HepG2 (cell line): ENCODE measurements at regions not wholly inside any gene's neighbourhood (a gene's known extent, or its start where the extent isn't known, plus 50 kb on each side); places are given as distances from the start of the nearest gene placed in this dataset.

Experiments
- ATAC-seq: fragments of 200-7000 bp; cut with Tn5 transposase; 3 replicates; pipeline ENCODE4 v1.9.1; 2020; ENCODE audit warnings: mild to moderate bottlenecking, moderate library complexity
- BruUV-seq: library from RNA; stranded (reverse); fragments of 400-500 nt; replicated peaks from 2 replicates; lab custom pipeline; 2021; lab: Mats Ljungman, UMichigan
- CTCF ChIA-PET: fragments of 300-600 bp; formaldehyde crosslinking; extraction: SDS; loops from one replicate; lab custom pipeline; 2021; ENCODE audit warnings: low total read pairs, inconsistent platforms, low intra/inter-chr PET ratio; lab: Yijun Ruan, JAX
- POLR2A ChIA-PET: fragments of 350-600 bp; sonication (Branson Sonifier 250); formaldehyde crosslinking; loops from one replicate; lab custom pipeline; 2020; ENCODE audit warnings: antibody characterized with exemption, inconsistent platforms; lab: Yijun Ruan, JAX
- DNase-seq: peaks from one replicate; pipeline ENCODE4 v3.0.0-alpha.2; 2015; ENCODE audit warnings: low spot score
- FAIRE-seq: peaks from 3 replicates; lab custom pipeline; 2011; peaks lifted over from hg19 to GRCh38; lab: Jason Lieb, UNC
- H2AFZ ChIP-seq: one replicate; pipeline ENCODE4 v1.6.1; 2011; ENCODE audit warnings: low read length, inconsistent platforms
- H3K27ac ChIP-seq: fragments of 300-600 bp; 3 replicates; pipeline ENCODE4 v1.8.0; 2011; ENCODE audit warnings: mixed run types, mild to moderate bottlenecking, mixed read lengths, low read length, inconsistent platforms; ENCODE audit not compliant: insufficient read depth; ENCODE audit errors: extremely low read length
- H3K27me3 ChIP-seq, 2 experiments: fragments of 200-600 bp in 1 of 2; 2 replicates in 1 of 2; 3 replicates in 1 of 2; pipeline versions ENCODE4 v1.6.0 to v1.8.0; 2011; ENCODE audit warnings: low read length in 2 of 2, mild to moderate bottlenecking in 2 of 2, moderate library complexity in 2 of 2, inconsistent platforms in 1 of 2; ENCODE audit not compliant: insufficient read depth in 2 of 2, control insufficient read depth in 1 of 2
- H3K36me3 ChIP-seq, 2 experiments: fragments of 200-600 bp in 1 of 2; replicated peaks in 1 of 2; 2 replicates in 1 of 2; 3 replicates in 1 of 2; pipeline versions ENCODE4 v1.5.1 to v1.8.0; 2011; ENCODE audit warnings: low read length in 2 of 2, inconsistent platforms in 1 of 2; ENCODE audit not compliant: insufficient read depth in 2 of 2, control insufficient read depth in 1 of 2
- H3K4me1 ChIP-seq: 2 replicates; pipeline ENCODE4 v1.5.1; 2012; ENCODE audit warnings: low read length, inconsistent platforms; ENCODE audit not compliant: insufficient read depth
- H3K4me2 ChIP-seq: 2 replicates; pipeline ENCODE4 v1.6.0; 2011; ENCODE audit warnings: low read depth, low read length, inconsistent platforms
- H3K4me3 ChIP-seq, 3 experiments: fragments of 200-600 bp in 1 of 3; sonication (generic), shearing (Covaris generic) in 1 of 3; replicated peaks in 1 of 3; 2 replicates each; pipeline ENCODE4 v1.5.1; 2011 to 2016; ENCODE audit warnings: low read length in 3 of 3, inconsistent platforms in 2 of 3, low read depth in 2 of 3, mild to moderate bottlenecking in 2 of 3, control low read depth in 1 of 3, mixed read lengths in 1 of 3; ENCODE audit not compliant: insufficient read depth in 1 of 3
- H3K79me2 ChIP-seq: one replicate; pipeline ENCODE4 v1.6.1; 2011; ENCODE audit warnings: low read length, inconsistent platforms; ENCODE audit not compliant: insufficient read depth
- H3K9ac ChIP-seq: 2 replicates; pipeline ENCODE4 v1.6.0; 2011; ENCODE audit warnings: mild to moderate bottlenecking, low read depth, low read length, inconsistent platforms; ENCODE audit not compliant: insufficient read depth
- H3K9me3 ChIP-seq: 2 replicates; pipeline ENCODE4 v1.5.1; 2012; ENCODE audit warnings: mild to moderate bottlenecking, low read length
- H4K20me1 ChIP-seq: 2 replicates; pipeline ENCODE4 v1.6.0; 2011; ENCODE audit warnings: inconsistent platforms, mild to moderate bottlenecking, low read length, moderate library complexity; ENCODE audit not compliant: insufficient read depth
- E2F2 ChIP-seq: sonication (generic); formaldehyde crosslinking; IDR thresholded peaks from 2 replicates; pipeline ENCODE4 v1.4.0; 2020; ENCODE audit warnings: missing genetic modification reagents, borderline replicate concordance
- ELF3 ChIP-seq: IDR thresholded peaks from 2 replicates; pipeline ENCODE4 v1.6.1; 2016; ENCODE audit warnings: missing genetic modification reagents, missing compliant biosample characterization
- HMG20B ChIP-seq: conservative IDR thresholded peaks from 2 replicates; pipeline ENCODE4 v1.6.1; 2016; ENCODE audit warnings: missing genetic modification reagents, missing compliant biosample characterization
- MAFK ChIP-seq, 2 experiments: IDR thresholded peaks in 1 of 2; conservative IDR thresholded peaks in 1 of 2; 2 replicates each; pipeline ENCODE4 v1.6.1; 2011; ENCODE audit warnings: improper control_type of control experiment in 2 of 2, low read length in 2 of 2
- NFYB ChIP-seq: sonication (generic); formaldehyde crosslinking; IDR thresholded peaks from 2 replicates; pipeline ENCODE4 v1.4.0; 2020; ENCODE audit warnings: missing genetic modification reagents
- POLR2AphosphoS5 ChIP-seq: IDR thresholded peaks from 2 replicates; pipeline ENCODE4 v1.6.1; 2012; ENCODE audit warnings: low read depth, low read length
- PRDM15 ChIP-seq: sonication (generic); formaldehyde crosslinking; IDR thresholded peaks from 2 replicates; pipeline ENCODE4 v1.4.0; 2020; ENCODE audit warnings: missing genetic modification reagents
- SALL2 ChIP-seq: sonication (generic); formaldehyde crosslinking; IDR thresholded peaks from 2 replicates; pipeline ENCODE4 v1.8.1; 2023; ENCODE audit warnings: mild to moderate bottlenecking, missing genetic modification reagents, inconsistent platforms
- SIN3A ChIP-seq: IDR thresholded peaks from 2 replicates; pipeline ENCODE4 v1.6.1; 2011; ENCODE audit warnings: low read depth, mild to moderate bottlenecking, control low read depth, low read length, borderline replicate concordance
- SRSF9 ChIP-seq: fragments of 200-400 bp; formaldehyde crosslinking; IDR thresholded peaks from 2 replicates; pipeline ENCODE4 v1.6.1; 2018; ENCODE audit warnings: borderline replicate concordance, mild to moderate bottlenecking, low read depth, low read length; ENCODE audit not compliant: insufficient read depth, poor library complexity, severe bottlenecking
- THYN1 ChIP-seq: sonication (generic); formaldehyde crosslinking; IDR thresholded peaks from 2 replicates; pipeline ENCODE4 v1.8.1; 2023; ENCODE audit warnings: low read depth, mild to moderate bottlenecking, moderate library complexity, missing genetic modification reagents, borderline replicate concordance
- XRCC5 ChIP-seq: fragments of 200-400 bp; formaldehyde crosslinking; optimal IDR thresholded peaks from 2 replicates; pipeline ENCODE3; 2017; ENCODE audit warnings: mild to moderate bottlenecking, low read length
- ZNF18 ChIP-seq: sonication (generic); formaldehyde crosslinking; IDR thresholded peaks from 2 replicates; pipeline ENCODE4 v1.8.0; 2022; ENCODE audit warnings: mild to moderate bottlenecking, missing genetic modification reagents; ENCODE audit not compliant: insufficient replicate concordance
- ZNF383 ChIP-seq: sonication (generic); formaldehyde crosslinking; IDR thresholded peaks from 2 replicates; pipeline ENCODE4 v1.4.0; 2020; ENCODE audit warnings: missing genetic modification reagents, mild to moderate bottlenecking, borderline replicate concordance
- ZNF496 ChIP-seq: sonication (generic); formaldehyde crosslinking; IDR thresholded peaks from 2 replicates; pipeline ENCODE4 v1.8.1; 2023; ENCODE audit warnings: mild to moderate bottlenecking, moderate library complexity, missing genetic modification reagents; ENCODE audit not compliant: insufficient replicate concordance
- ZNF773 ChIP-seq: sonication (generic); formaldehyde crosslinking; IDR thresholded peaks from 2 replicates; pipeline ENCODE4 v1.4.0; 2020; ENCODE audit warnings: missing genetic modification reagents, borderline replicate concordance
- WGBS: methylation state at CpG from one replicate; pipeline ENCODE4 v1.1.6; 2017; ENCODE audit warnings: low lambda C conversion rate; 5-methylcytosine and 5-hydroxymethylcytosine counted together
- in situ Hi-C: cut with HindIII; loops from 2 replicates; pipeline ENCODE4 v1.10.0; 2017; ENCODE audit warnings: low pct_unique_long_range_greater_than_20kb; ENCODE audit not compliant: extremely low pct_ligation_motif_present
- intact Hi-C: fragments of 100-400 bp; cut with micrococcal nuclease; formaldehyde crosslinking; loops from one replicate; pipeline ENCODE4 v1.10.0; 2022; ENCODE audit not compliant: unreplicated experiment

- no peak overlapping the region for H2AFZ ChIP-seq
- TF ChIP-seq ZNF18 (no peak), THYN1 (no peak), ZNF496 (no peak), ZNF383 (CRISPR knock-in tag) (no peak), SALL2 (no peak), MAFK (conservative IDR thresholded peaks at IDR 0.05 in 1 of 2, IDR thresholded peaks at IDR 0.05 in 1 of 2; ENCODE audit: low read length in 2 of 2) (no peak), HMG20B (CRISPR knock-in tag) (no peak), SRSF9 (no peak), ELF3 (no peak), ZNF773 (CRISPR knock-in tag) (no peak), XRCC5 (no peak), SIN3A (no peak), E2F2 (no peak), POLR2AphosphoS5 (no peak), PRDM15 (CRISPR knock-in tag) (no peak), NFYB (CRISPR knock-in tag) (no peak)
- TF ChIP-seq, all 625 proteins: peak for 0
- in situ Hi-C loops, result no loop called here
- Histone ChIP-seq H3K4me1 (no peaks in the 10 kb centered on the region), H3K9me3 (no peaks in the 10 kb centered on the region), H3K27ac (no peak overlapping the region), H3K4me2 (no peak overlapping the region), H4K20me1 (no peaks in the 10 kb centered on the region), H3K36me3 (no peaks in the 10 kb centered on the region), H3K9ac (no peak overlapping the region), H3K4me3 (no peak overlapping the region), H3K79me2 (no peaks in the 10 kb centered on the region), H3K27me3 (0 out of 5 replicates have a peak, but pooled peaks cover 0 to 8% of the 10 kb centered on the region in 2 experiments)
- POLR2A ChIA-PET, result no interaction called here
- no peak for FAIRE-seq
- no peak for ATAC-seq
- BruUV-seq, result no TSS peak
- CTCF ChIA-PET, result no interaction called here
- intact Hi-C loops, result no loop called here
- no peak for DNase-seq
- WGBS, result 35% methylated on average over 6 of the region's 11 CpGs
Observed at GRCh38 chr15:94019062-94019461, 212.3 kb upstream of the MCTP2 start.
